MCF 10A (cell line): ENCODE measurements at regions not wholly inside any gene's neighbourhood (a gene's known extent, or its start where the extent isn't known, plus 50 kb on each side); places are given as distances from the start of the nearest gene placed in this dataset.
A peak's percentile ranks its signal among the peaks of the same experiment; 100 is the strongest.

Source experiments
- BruUV-seq: library from RNA; stranded (reverse); fragments of 400-500 nt; replicated peaks from 2 replicates; lab custom pipeline; 2021; lab: Mats Ljungman, UMichigan
- CTCF ChIA-PET: fragments of 300-600 bp; sonication (Branson Sonifier 250); formaldehyde crosslinking; extraction: SDS; loops from one replicate; lab custom pipeline; 2021; ENCODE audit warnings: antibody characterized with exemption, inconsistent platforms; lab: Yijun Ruan, JAX
- POLR2A ChIA-PET: fragments of 300-600, 350-650 bp; sonication (Branson Sonifier 250); formaldehyde crosslinking; extraction: SDS; loops from one replicate; lab custom pipeline; 2020; ENCODE audit warnings: antibody characterized with exemption, inconsistent platforms; lab: Yijun Ruan, JAX
- DNase-seq: peaks from one replicate; pipeline ENCODE4 v3.0.0-alpha.2; 2018; ENCODE audit not compliant: unreplicated experiment
- H3K27ac Mint-ChIP-seq: one replicate; pipeline ENCODE4 v1.8.0; 2022; ENCODE audit warnings: mild to moderate bottlenecking, low read depth, mixed read lengths; ENCODE audit not compliant: unreplicated experiment
- H3K27me3 Mint-ChIP-seq: one replicate; pipeline ENCODE4 v1.8.0; 2022; ENCODE audit warnings: mixed read lengths; ENCODE audit not compliant: insufficient read depth, unreplicated experiment
- H3K36me3 Mint-ChIP-seq: one replicate; pipeline ENCODE4 v1.8.0; 2022; ENCODE audit warnings: mild to moderate bottlenecking, moderate library complexity, mixed read lengths; ENCODE audit not compliant: insufficient read depth, unreplicated experiment
- H3K4me1 Mint-ChIP-seq: one replicate; pipeline ENCODE4 v1.8.0; 2022; ENCODE audit warnings: mixed read lengths; ENCODE audit not compliant: insufficient read depth, unreplicated experiment
- H3K4me3 Mint-ChIP-seq: one replicate; pipeline ENCODE4 v1.8.0; 2022; ENCODE audit warnings: mild to moderate bottlenecking, moderate library complexity, mixed read lengths; ENCODE audit not compliant: unreplicated experiment
- H3K9me3 Mint-ChIP-seq: one replicate; pipeline ENCODE4 v1.8.0; 2022; ENCODE audit warnings: mixed read lengths; ENCODE audit not compliant: unreplicated experiment
- CTCF ChIP-seq: fragments of 200-600 bp; IDR thresholded peaks from one replicate; pipeline ENCODE4 v1.8.0; 2022; ENCODE audit warnings: antibody characterized with exemption, mild to moderate bottlenecking; ENCODE audit not compliant: unreplicated experiment
- intact Hi-C: fragments of 100-400 bp; cut with micrococcal nuclease; formaldehyde crosslinking; loops from 2 replicates; pipeline ENCODE4 v1.14.1; 2022

GRCh38 chr1:63264161-63264560 is 58.2 kb upstream of the FOXD3 start:
- ChIA-PET POLR2A (no interaction called here), CTCF (no interaction called here)
- H3K4me3 Mint-ChIP-seq = no peak overlapping the region
- no peaks in the 10 kb centered on the region for H3K27me3 Mint-ChIP-seq
- no peak overlapping the region for H3K27ac Mint-ChIP-seq
- H3K9me3 Mint-ChIP-seq = no peaks in the 10 kb centered on the region
- peak; percentile 77 for DNase-seq
- peaks cover 6% of the 10 kb centered on the region for H3K4me1 Mint-ChIP-seq
- TF ChIP-seq CTCF = no peak
- H3K36me3 Mint-ChIP-seq = no peaks in the 10 kb centered on the region
- intact Hi-C loops = no loop called here
- BruUV-seq = no TSS peak

- H3K4me1 Mint-ChIP-seq = peaks cover 10% of the 10 kb centered on the region
- BruUV-seq = no TSS peak
- ChIA-PET POLR2A (no interaction called here), CTCF (no interaction called here)
- no peak overlapping the region for H3K4me3 Mint-ChIP-seq
- DNase-seq = no peak
- no peak overlapping the region for H3K27ac Mint-ChIP-seq
- no peaks in the 10 kb centered on the region for H3K27me3 Mint-ChIP-seq
- no peaks in the 10 kb centered on the region for H3K36me3 Mint-ChIP-seq
- TF ChIP-seq CTCF = no peak
- intact Hi-C loops = no loop called here
- no peaks in the 10 kb centered on the region for H3K9me3 Mint-ChIP-seq
Measured at GRCh38 chr1:63266857-63267256, 55.5 kb upstream of the FOXD3 start.

GRCh38 chr1:63268876-63269275 is 53.5 kb upstream of the FOXD3 start:
- ChIA-PET CTCF (interaction anchor here (0.6 to 1.3 kb wide), 2 partner anchors 58 to 128 kb away, joined by 3 read pairs; no protein-coding TSS in a partner anchor), POLR2A (interaction anchor here (0.6 kb wide), 1 partner anchor 10 kb away, joined by 3 read pairs; no protein-coding TSS in a partner anchor)
- no peak overlapping the region for H3K4me3 Mint-ChIP-seq
- intact Hi-C loops = no loop called here
- H3K4me1 Mint-ChIP-seq = peaks cover 8% of the 10 kb centered on the region
- H3K27me3 Mint-ChIP-seq = no peaks in the 10 kb centered on the region
- BruUV-seq = no TSS peak
- no peaks in the 10 kb centered on the region for H3K36me3 Mint-ChIP-seq
- H3K27ac Mint-ChIP-seq = no peak overlapping the region
- TF ChIP-seq CTCF = no peak
- no peak for DNase-seq
- no peaks in the 10 kb centered on the region for H3K9me3 Mint-ChIP-seq

GRCh38 chr1:63269571-63269970 is 52.8 kb upstream of the FOXD3 start:
- H3K27me3 Mint-ChIP-seq = peaks cover 2% of the 10 kb centered on the region
- H3K4me1 Mint-ChIP-seq = peaks cover 8% of the 10 kb centered on the region
- TF ChIP-seq CTCF = no peak
- peak; percentile 17 for DNase-seq
- CTCF ChIA-PET = interaction anchor here (0.6 to 1.6 kb wide), 4 partner anchors 9 to 129 kb away, joined by 3 read pairs; no protein-coding TSS in a partner anchor
- POLR2A ChIA-PET = no interaction called here
- intact Hi-C loops = no loop called here
- no peaks in the 10 kb centered on the region for H3K36me3 Mint-ChIP-seq
- no peaks in the 10 kb centered on the region for H3K9me3 Mint-ChIP-seq
- BruUV-seq = no TSS peak
- H3K4me3 Mint-ChIP-seq = peak overlapping the region; percentile 58
- H3K27ac Mint-ChIP-seq = peak overlapping the region; percentile 61
